ENCODE measurements at regions not wholly inside any gene's neighbourhood (a gene's known extent, or its start where the extent isn't known, plus 50 kb on each side); places are given as distances from the start of the nearest gene placed in this dataset.
A peak's percentile ranks its signal among the peaks of the same experiment; 100 is the strongest.

- H3K36me3 Mint-ChIP-seq (ENCODE audit: insufficient read depth in 1 of 3, low read depth in 3 of 3), result no peaks in the 10 kb centered on the region
- Histone ChIP-seq H4K5ac (ENCODE audit: insufficient read length, low read depth, low read length) (no peak overlapping the region), H2BK120ac (ENCODE audit: low read depth, low read length, poor library complexity, severe bottlenecking) (no peak overlapping the region), H3K14ac (ENCODE audit: insufficient read depth, low read length) (no peak overlapping the region), H3K9ac (ENCODE audit: extremely low read depth, insufficient read length, low read length) (no peak overlapping the region), H3K9me3 (ENCODE audit: control insufficient read depth, low read depth, low read length) (no peaks in the 10 kb centered on the region), H2BK5ac (ENCODE audit: insufficient read length, low read length) (no peak overlapping the region), H3K18ac (ENCODE audit: insufficient read length, low read depth, low read length) (no peak overlapping the region), H3K4me1 (ENCODE audit: insufficient read depth, low read length) (no peaks in the 10 kb centered on the region; the same call in 1 of the 2 replicates), H3K56ac (ENCODE audit: insufficient read length, low read depth, low read length) (no peak overlapping the region), H3T11ph (ENCODE audit: low read length) (no peak overlapping the region), H3K23me2 (ENCODE audit: insufficient read length, low read depth, low read length, poor library complexity, severe bottlenecking) (no peaks in the 10 kb centered on the region), H3K79me1 (ENCODE audit: insufficient read depth, low read depth, low read length, poor library complexity, severe bottlenecking) (no peaks in the 10 kb centered on the region), H3K23ac (ENCODE audit: insufficient read length, low read depth, low read length) (no peak overlapping the region), H2BK15ac (ENCODE audit: low read depth, low read length) (no peak overlapping the region), H2BK20ac (ENCODE audit: low read depth, low read length, poor library complexity, severe bottlenecking) (no peak overlapping the region), H3K4me2 (ENCODE audit: insufficient read depth, insufficient read length, low read length) (no peak overlapping the region), H4K8ac (replicated peaks; ENCODE audit: insufficient read length, low read depth, low read length) (no peak overlapping the region), H3K4ac (ENCODE audit: low read depth, low read length) (no peak overlapping the region), H4K91ac (ENCODE audit: insufficient read length, low read depth, low read length) (no peak overlapping the region), H2BK12ac (ENCODE audit: insufficient read length, low read depth, low read length) (no peak overlapping the region), H3K27me3 (ENCODE audit: insufficient read depth, low read length) (no peaks in the 10 kb centered on the region), H4K20me1 (ENCODE audit: control insufficient read depth, insufficient read depth, insufficient read length) (no peaks in the 10 kb centered on the region), H2AFZ (ENCODE audit: low read length) (no peak overlapping the region), H3K79me2 (ENCODE audit: insufficient read depth, low read length) (0 out of 2 replicates have a peak, but pooled peaks cover 1% of the 10 kb centered on the region), H3K27ac (ENCODE audit: insufficient read length, low read depth, low read length) (no peak overlapping the region), H2AK5ac (ENCODE audit: insufficient read length, low read length) (no peak overlapping the region)
- no peaks in the 10 kb centered on the region for H3K9me3 Mint-ChIP-seq
- H3K4me3 Mint-ChIP-seq, result no peak overlapping the region
- DNase-seq, result peak; percentile 59
- H3K27me3 Mint-ChIP-seq (ENCODE audit: low read depth), result no peaks in the 10 kb centered on the region
- peak overlapping the region in 1 of 3 experiments; percentile 69; a peak in 1 of 7 replicates for H3K27ac Mint-ChIP-seq
- TF ChIP-seq, protein P1, sequence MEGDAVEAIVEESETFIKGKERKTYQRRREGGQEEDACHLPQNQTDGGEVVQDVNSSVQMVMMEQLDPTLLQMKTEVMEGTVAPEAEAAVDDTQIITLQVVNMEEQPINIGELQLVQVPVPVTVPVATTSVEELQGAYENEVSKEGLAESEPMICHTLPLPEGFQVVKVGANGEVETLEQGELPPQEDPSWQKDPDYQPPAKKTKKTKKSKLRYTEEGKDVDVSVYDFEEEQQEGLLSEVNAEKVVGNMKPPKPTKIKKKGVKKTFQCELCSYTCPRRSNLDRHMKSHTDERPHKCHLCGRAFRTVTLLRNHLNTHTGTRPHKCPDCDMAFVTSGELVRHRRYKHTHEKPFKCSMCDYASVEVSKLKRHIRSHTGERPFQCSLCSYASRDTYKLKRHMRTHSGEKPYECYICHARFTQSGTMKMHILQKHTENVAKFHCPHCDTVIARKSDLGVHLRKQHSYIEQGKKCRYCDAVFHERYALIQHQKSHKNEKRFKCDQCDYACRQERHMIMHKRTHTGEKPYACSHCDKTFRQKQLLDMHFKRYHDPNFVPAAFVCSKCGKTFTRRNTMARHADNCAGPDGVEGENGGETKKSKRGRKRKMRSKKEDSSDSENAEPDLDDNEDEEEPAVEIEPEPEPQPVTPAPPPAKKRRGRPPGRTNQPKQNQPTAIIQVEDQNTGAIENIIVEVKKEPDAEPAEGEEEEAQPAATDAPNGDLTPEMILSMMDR (conservative IDR thresholded peaks at IDR 0.05), result no peak
- no CpG with 5 or more reads among the region's 12 CpGs for WGBS (ENCODE audit: extremely low coverage, insufficient read length, low lambda C conversion rate)
- H3K4me1 Mint-ChIP-seq, result peaks cover 29 to 33% of the 10 kb centered on the region in 2 experiments
Observed at GRCh38 chr13:34156841-34157365, 339.0 kb downstream of the RFC3 start.

All from H9 (cell line).